ENCODE measurements at regions not wholly inside any gene's neighbourhood (a gene's known extent, or its start where the extent isn't known, plus 50 kb on each side); places are given as distances from the start of the nearest gene placed in this dataset.

DNA sequence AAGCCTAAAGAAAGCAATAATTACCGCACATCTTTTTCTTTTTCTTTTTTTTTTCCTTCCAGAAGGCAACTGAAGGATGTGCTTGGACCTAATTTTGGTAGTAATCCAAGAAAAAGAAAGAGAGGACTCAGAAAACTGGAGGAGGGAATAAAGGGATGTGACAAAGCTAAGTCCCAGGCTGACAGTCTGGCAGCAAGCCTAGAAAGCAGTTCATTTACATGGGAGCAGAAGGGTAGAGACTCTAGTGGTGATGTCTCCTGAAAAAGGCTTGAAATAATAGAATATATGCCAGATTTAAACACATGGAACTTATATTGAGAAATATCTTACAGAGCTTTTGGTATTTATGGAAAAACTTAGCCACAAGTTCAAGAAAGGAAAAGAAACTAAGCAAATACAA is 101.0 kb upstream of the SHISA6 start:
- POLR2A ChIA-PET = no interaction called here
- intact Hi-C loops (cut with micrococcal nuclease) = no loop called here
- Mint-ChIP-seq H3K4me3 (no peak overlapping the region), H3K36me3 (ENCODE audit: low read depth) (no peaks in the 10 kb centered on the region), H3K27ac (no peak overlapping the region), H3K27me3 (no peaks in the 10 kb centered on the region), H3K4me1 (no peaks in the 10 kb centered on the region), H3K9me3 (peaks cover 16% of the 10 kb centered on the region)
- TF ChIP-seq, protein P1, sequence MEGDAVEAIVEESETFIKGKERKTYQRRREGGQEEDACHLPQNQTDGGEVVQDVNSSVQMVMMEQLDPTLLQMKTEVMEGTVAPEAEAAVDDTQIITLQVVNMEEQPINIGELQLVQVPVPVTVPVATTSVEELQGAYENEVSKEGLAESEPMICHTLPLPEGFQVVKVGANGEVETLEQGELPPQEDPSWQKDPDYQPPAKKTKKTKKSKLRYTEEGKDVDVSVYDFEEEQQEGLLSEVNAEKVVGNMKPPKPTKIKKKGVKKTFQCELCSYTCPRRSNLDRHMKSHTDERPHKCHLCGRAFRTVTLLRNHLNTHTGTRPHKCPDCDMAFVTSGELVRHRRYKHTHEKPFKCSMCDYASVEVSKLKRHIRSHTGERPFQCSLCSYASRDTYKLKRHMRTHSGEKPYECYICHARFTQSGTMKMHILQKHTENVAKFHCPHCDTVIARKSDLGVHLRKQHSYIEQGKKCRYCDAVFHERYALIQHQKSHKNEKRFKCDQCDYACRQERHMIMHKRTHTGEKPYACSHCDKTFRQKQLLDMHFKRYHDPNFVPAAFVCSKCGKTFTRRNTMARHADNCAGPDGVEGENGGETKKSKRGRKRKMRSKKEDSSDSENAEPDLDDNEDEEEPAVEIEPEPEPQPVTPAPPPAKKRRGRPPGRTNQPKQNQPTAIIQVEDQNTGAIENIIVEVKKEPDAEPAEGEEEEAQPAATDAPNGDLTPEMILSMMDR (IDR thresholded peaks at IDR 0.05) = no peak
- CTCF ChIA-PET = no interaction called here
- DNase-seq = no peak
- no peak for ATAC-seq (ENCODE audit: low read depth)

DNA sequence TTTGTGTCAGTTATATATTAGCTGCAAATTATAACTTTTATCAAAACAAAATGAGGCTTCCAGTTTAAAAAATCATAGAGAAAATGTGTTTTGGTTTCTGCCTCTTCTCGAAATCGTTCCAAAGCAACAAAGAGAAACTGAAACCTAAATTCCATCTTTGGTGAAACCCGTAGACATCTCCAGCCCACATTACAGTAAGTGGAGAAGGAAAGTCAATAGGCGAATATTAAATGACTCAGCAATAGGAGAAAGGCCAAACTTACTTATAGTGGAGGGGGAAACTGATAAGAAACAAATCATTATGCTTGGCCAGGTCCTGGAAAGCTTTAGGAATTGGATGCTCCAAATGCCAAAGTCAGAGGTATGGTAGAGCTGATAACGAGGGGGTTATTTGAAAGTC is 103.0 kb upstream of the SHISA6 start:
- DNase-seq (no peak), ATAC-seq (ENCODE audit: low read depth) (no peak)
- Mint-ChIP-seq H3K27me3 (no peaks in the 10 kb centered on the region), H3K36me3 (ENCODE audit: low read depth) (no peaks in the 10 kb centered on the region), H3K4me1 (no peaks in the 10 kb centered on the region), H3K27ac (no peak overlapping the region), H3K9me3 (peaks cover 12% of the 10 kb centered on the region), H3K4me3 (no peak overlapping the region)
- CTCF ChIA-PET = no interaction called here
- intact Hi-C loops (cut with micrococcal nuclease) = no loop called here
- POLR2A ChIA-PET = no interaction called here
- TF ChIP-seq, protein P1 (IDR thresholded peaks at IDR 0.05) = no peak

DNA sequence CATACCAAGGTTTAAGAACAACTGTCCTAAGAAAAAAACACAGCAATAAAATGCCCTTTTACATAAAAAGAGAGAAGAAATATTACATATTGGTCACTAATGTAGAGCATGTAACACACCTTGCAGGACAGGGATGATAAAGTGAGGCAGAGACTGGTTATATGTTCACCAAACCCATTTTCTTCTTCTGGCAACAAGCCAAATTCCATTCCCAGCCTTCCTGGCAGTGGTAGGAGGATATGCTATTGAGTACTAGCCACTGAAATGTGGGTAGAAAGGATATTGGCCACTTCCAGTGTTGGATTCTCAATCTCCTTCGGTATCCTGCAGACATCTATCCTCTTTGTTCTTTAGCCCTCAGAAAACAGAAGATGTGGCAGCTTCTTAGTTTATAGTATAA is 105.2 kb upstream of the SHISA6 start:
- intact Hi-C loops (cut with micrococcal nuclease) = no loop called here
- no peaks in the 10 kb centered on the region for H3K27me3 Mint-ChIP-seq
- POLR2A ChIA-PET = no interaction called here
- no peaks in the 10 kb centered on the region for H3K36me3 Mint-ChIP-seq (ENCODE audit: low read depth)
- CTCF ChIA-PET = no interaction called here
- H3K9me3 Mint-ChIP-seq = peaks cover 4% of the 10 kb centered on the region
- TF ChIP-seq, protein P1 (IDR thresholded peaks at IDR 0.05) = no peak
- H3K27ac Mint-ChIP-seq = no peak overlapping the region
- DNase-seq (no peak), ATAC-seq (ENCODE audit: low read depth) (no peak)
- no peak overlapping the region for H3K4me3 Mint-ChIP-seq
- H3K4me1 Mint-ChIP-seq = no peaks in the 10 kb centered on the region

DNA sequence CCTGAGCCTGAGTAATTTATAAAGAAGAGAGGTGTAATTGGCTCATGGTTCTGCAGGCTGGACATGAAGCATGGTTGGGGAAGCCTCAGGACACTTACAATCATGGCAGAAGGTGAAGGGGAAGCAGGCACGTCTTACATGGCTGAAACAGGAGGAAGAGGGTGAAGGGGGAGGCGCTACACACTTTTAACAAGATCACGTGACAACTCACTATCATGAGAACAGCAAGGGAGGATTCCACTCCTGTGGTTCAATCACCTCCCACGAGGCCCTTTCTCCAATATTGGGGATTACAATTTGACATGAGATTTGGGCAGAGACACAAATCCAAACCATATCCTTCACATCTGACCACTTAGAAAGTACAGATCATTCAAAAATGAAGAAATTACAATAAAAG is 110.6 kb upstream of the SHISA6 start:
- no peak overlapping the region for H3K27ac Mint-ChIP-seq
- H3K4me1 Mint-ChIP-seq = no peaks in the 10 kb centered on the region
- no peak overlapping the region for H3K4me3 Mint-ChIP-seq
- H3K27me3 Mint-ChIP-seq = no peaks in the 10 kb centered on the region
- no peaks in the 10 kb centered on the region for H3K36me3 Mint-ChIP-seq (ENCODE audit: low read depth)
- ChIA-PET CTCF (no interaction called here), POLR2A (no interaction called here)
- DNase-seq (no peak), ATAC-seq (ENCODE audit: low read depth) (no peak)
- TF ChIP-seq, protein P1 (IDR thresholded peaks at IDR 0.05) = no peak
- peaks cover 2% of the 10 kb centered on the region for H3K9me3 Mint-ChIP-seq
- intact Hi-C loops (cut with micrococcal nuclease) = no loop called here

DNA sequence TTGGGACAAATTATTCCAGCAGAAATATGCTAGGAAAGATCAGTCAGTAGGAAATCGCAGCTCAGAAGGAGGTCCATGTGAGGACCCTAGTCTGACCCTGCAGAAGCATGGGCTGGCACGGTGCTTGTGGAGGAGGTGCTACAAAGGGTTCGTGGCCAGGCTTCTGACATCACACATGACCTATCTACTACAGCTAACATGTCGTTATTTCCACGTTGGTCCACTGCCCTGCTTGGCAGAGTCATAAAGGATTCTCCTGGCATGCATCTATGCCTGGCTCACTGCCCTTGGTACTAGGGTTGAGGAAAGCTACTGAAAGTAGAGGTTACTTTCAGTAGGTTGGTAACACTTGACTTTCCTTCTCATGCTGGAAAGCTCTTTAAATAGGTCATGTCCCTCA is 118.1 kb upstream of the SHISA6 start:
- H3K27me3 Mint-ChIP-seq = no peaks in the 10 kb centered on the region
- ATAC-seq (ENCODE audit: low read depth) (no peak), DNase-seq (no peak)
- ChIA-PET CTCF (no interaction called here), POLR2A (no interaction called here)
- intact Hi-C loops (cut with micrococcal nuclease) = no loop called here
- H3K4me1 Mint-ChIP-seq = no peaks in the 10 kb centered on the region
- no peaks in the 10 kb centered on the region for H3K36me3 Mint-ChIP-seq (ENCODE audit: low read depth)
- H3K9me3 Mint-ChIP-seq = peaks cover 5% of the 10 kb centered on the region
- no peak overlapping the region for H3K27ac Mint-ChIP-seq
- no peak overlapping the region for H3K4me3 Mint-ChIP-seq
- TF ChIP-seq, protein P1 (IDR thresholded peaks at IDR 0.05) = no peak

All from activated B cell treated with CpG ODN at 0.5 μM for 24 hours (primary cell).